ENCODE measurements at regions not wholly inside any gene's neighbourhood (a gene's known extent, or its start where the extent isn't known, plus 50 kb on each side); places are given as distances from the start of the nearest gene placed in this dataset.
A peak's percentile ranks its signal among the peaks of the same experiment; 100 is the strongest.

DNA sequence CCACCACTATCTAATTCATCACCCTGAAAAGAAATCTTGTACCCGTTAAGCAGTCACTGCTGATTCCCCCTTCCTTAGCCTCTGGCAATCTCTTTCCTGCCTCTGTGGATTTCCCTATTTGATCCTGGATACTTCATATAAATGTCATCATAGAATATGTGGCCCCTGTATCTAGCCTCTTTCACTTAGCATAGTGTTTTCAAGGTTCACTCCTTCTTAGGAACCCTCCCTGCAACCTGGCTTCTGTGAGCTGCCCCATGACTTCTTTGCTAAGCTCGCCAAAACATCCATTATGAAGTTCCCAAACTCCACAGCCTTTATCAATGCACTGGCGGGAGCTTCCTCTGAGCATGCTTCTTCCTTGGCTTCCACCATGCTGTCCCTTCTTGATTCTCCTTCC is 70.8 kb upstream of the PDZD8 start:
- DNase-seq: no peak
- no peaks in the 10 kb centered on the region for H3K4me1 ChIP-seq
- H3K4me3 ChIP-seq: no peak overlapping the region
- H3K27me3 ChIP-seq: no peaks in the 10 kb centered on the region
- no peak overlapping the region for H3K27ac ChIP-seq
- TF ChIP-seq, protein P1, sequence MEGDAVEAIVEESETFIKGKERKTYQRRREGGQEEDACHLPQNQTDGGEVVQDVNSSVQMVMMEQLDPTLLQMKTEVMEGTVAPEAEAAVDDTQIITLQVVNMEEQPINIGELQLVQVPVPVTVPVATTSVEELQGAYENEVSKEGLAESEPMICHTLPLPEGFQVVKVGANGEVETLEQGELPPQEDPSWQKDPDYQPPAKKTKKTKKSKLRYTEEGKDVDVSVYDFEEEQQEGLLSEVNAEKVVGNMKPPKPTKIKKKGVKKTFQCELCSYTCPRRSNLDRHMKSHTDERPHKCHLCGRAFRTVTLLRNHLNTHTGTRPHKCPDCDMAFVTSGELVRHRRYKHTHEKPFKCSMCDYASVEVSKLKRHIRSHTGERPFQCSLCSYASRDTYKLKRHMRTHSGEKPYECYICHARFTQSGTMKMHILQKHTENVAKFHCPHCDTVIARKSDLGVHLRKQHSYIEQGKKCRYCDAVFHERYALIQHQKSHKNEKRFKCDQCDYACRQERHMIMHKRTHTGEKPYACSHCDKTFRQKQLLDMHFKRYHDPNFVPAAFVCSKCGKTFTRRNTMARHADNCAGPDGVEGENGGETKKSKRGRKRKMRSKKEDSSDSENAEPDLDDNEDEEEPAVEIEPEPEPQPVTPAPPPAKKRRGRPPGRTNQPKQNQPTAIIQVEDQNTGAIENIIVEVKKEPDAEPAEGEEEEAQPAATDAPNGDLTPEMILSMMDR (IDR thresholded peaks at IDR 0.05): no peak
- TF ChIP-seq POLR2A (IDR thresholded peaks at IDR 0.05): no peak
- peaks cover 0 to 6% (median 0%) of the 10 kb centered on the region in 4 donors for H3K9me3 ChIP-seq
- H3K36me3 ChIP-seq: no peaks in the 10 kb centered on the region

DNA sequence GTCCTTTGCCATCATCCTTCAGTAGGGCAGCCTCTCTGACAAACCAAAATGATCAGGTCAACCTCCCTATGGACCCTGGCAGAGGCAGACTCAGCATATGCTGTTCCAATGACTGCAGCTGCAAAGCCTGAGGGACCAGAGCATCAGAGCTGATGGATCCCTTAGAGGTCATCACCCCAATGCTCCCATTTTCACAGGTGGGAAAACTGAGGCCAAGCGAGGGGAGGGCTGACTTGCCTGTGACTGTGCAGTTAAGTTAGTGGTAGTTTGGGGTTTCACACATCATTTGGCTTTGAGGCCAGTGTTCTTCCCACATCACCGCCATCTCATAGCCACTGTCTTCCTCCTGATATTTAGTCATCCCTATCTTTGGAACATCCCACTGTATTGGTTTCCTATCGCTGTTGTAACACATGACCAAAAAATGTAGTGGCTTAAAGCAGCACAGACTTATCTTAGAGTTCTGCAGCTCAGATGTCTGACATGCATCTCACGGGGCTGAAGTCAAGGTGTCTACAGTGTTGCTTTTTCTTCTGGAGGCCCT is 69.3 kb upstream of the PDZD8 start:
- TF ChIP-seq POLR2A (IDR thresholded peaks at IDR 0.05): no peak
- TF ChIP-seq, protein P1 (IDR thresholded peaks at IDR 0.05): no peak
- H3K27ac ChIP-seq: no peak overlapping the region
- DNase-seq: no peak
- H3K4me3 ChIP-seq: no peak overlapping the region
- no peaks in the 10 kb centered on the region for H3K36me3 ChIP-seq
- H3K9me3 ChIP-seq: peaks cover 0 to 6% (median 0%) of the 10 kb centered on the region in 4 donors
- H3K27me3 ChIP-seq: no peaks in the 10 kb centered on the region
- H3K4me1 ChIP-seq: no peaks in the 10 kb centered on the region

DNA sequence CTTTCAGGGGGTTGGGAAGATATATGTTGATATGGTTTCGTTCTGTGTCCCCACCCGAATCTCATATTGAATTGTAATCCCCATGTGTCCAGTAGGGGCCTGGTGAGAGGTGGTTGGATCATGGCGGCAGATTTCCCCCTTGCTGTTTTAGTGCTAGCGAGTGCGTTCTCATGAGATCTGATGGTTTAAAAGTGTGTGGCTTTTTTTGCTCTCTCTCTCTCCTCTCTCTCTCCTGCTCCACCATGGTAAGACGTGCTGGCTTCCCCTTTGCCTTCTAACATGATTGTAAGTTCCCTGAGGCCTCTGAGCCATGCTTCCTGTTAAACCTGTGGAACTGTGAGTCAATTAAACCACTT is 68.4 kb upstream of the PDZD8 start:
- H3K36me3 ChIP-seq: no peaks in the 10 kb centered on the region
- H3K4me1 ChIP-seq: no peaks in the 10 kb centered on the region
- no peak overlapping the region for H3K27ac ChIP-seq
- H3K27me3 ChIP-seq: no peaks in the 10 kb centered on the region
- DNase-seq: no peak
- H3K9me3 ChIP-seq: peaks cover 0 to 6% (median 0%) of the 10 kb centered on the region in 4 donors
- no peak for TF ChIP-seq POLR2A (IDR thresholded peaks at IDR 0.05)
- TF ChIP-seq, protein P1 (IDR thresholded peaks at IDR 0.05): no peak
- no peak overlapping the region for H3K4me3 ChIP-seq

DNA sequence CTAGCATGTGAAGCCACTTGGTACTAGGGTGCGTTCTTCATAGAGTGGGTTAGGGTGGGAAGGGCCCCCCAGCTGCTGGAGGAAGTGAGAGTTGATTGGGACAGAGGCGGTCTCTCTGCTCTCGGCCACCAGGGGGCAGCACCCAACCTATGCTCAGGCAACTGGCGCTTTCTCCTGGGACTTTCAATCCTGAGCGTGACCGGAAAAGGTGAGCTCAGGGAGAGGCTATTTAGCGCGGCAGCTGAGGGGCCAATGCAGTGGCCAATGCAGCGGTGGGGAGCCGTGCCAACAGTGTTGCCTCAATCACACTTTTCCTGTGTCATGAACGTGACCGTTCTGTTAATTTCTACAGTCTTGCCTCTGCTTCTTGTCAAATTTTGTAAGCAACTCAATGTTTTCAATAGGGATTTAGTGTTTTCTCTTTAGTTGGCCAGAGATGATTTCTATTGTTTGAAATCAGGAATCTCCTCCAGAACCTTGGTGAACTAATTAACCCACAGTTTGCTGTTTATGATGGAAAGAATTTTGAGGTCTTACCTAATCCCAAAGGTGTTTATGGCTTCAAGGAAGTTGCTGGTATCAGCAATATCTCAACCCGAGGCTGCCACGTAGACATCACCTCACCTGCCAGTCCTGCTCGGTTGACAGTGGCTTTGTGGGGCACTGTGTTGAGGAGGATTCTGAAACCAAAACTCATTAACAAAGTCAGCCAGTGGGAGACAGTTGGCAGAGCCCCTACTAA is 67.9 kb upstream of the PDZD8 start:
- H3K4me3 ChIP-seq: peak overlapping the region in 2 of 4 donors; percentile 22 to 26

DNA sequence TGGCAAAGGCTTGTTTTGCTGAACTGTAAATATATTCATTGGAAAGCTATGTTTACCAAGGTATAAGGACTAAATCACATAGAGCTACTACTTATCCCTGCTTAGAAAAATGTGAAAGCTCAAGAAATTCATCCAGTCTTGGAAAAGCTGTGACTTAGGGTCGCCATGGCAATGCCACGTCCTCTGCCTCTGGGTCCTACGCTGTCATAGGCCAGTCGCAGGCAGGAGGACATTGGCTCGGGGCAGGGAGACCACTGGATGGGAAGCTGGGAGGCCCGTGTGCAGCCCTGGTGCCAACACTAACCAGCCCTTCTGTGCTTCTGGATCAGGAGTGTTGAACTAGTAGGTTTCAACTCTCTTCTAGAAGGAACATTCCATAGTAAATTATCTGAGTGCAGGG is 67.3 kb upstream of the PDZD8 start:
- no peak overlapping the region for H3K27ac ChIP-seq

More for the DNA sequence above, 67.9 kb upstream of the PDZD8 start:
- DNase-seq: peak; percentile 27 to 88 (median 86)
- Histone ChIP-seq H3K4me1 (no peaks in the 10 kb centered on the region), H3K36me3 (no peaks in the 10 kb centered on the region), H3K27ac (no peak overlapping the region), H3K9me3 (peaks cover 0 to 6% (median 0%) of the 10 kb centered on the region in 4 donors), H3K27me3 (no peaks in the 10 kb centered on the region)
- TF ChIP-seq POLR2A (IDR thresholded peaks at IDR 0.05): no peak
- TF ChIP-seq, protein P1 (IDR thresholded peaks at IDR 0.05): peak in 5 of 6 experiments; percentile 45 to 85 (median 75)

More for the DNA sequence above, 67.3 kb upstream of the PDZD8 start:
- H3K4me3 ChIP-seq: no peak overlapping the region
- TF ChIP-seq, protein P1 (IDR thresholded peaks at IDR 0.05): no peak
- no peak for TF ChIP-seq POLR2A (IDR thresholded peaks at IDR 0.05)
- no peaks in the 10 kb centered on the region for H3K4me1 ChIP-seq
- no peaks in the 10 kb centered on the region for H3K36me3 ChIP-seq
- H3K9me3 ChIP-seq: peaks cover 0 to 6% (median 0%) of the 10 kb centered on the region in 4 donors
- no peak for DNase-seq
- H3K27me3 ChIP-seq: no peaks in the 10 kb centered on the region
